A549 (cell line): ENCODE measurements at regions not wholly inside any gene's neighbourhood (a gene's known extent, or its start where the extent isn't known, plus 50 kb on each side); places are given as distances from the start of the nearest gene placed in this dataset.

Source experiments
- ATAC-seq, 2 experiments: fragments of 200-7000 bp in 1 of 2; fragments of >200 bp in 1 of 2; cut with Nextera tagmentation in 1 of 2; cut with Tn5 transposase in 1 of 2; 3 replicates each; pipeline versions ENCODE4 v1.8.0 to v1.9.1; 2018 to 2020; ENCODE audit warnings: mild to moderate bottlenecking in 1 of 2, moderate library complexity in 1 of 2
- CTCF ChIA-PET: fragments of 300-600 bp; sonication (Branson Sonifier 250); formaldehyde crosslinking; extraction: SDS; loops from one replicate; lab custom pipeline; 2021; ENCODE audit warnings: antibody characterized with exemption, inconsistent platforms; lab: Yijun Ruan, JAX
- POLR2A ChIA-PET: fragments of 350-600 bp; formaldehyde crosslinking; extraction: SDS; loops from one replicate; lab custom pipeline; 2021; ENCODE audit warnings: antibody characterized with exemption, inconsistent platforms; lab: Yijun Ruan, JAX
- DNase-seq, 2 experiments: peaks; one replicate each; pipeline versions ENCODE4 v3.0.0 to v3.0.0-alpha.2; 2011 to 2016; ENCODE audit warnings: low read depth in 1 of 2, low spot score in 1 of 2
- FAIRE-seq: peaks from 2 replicates; lab custom pipeline; 2011; peaks lifted over from hg19 to GRCh38; lab: Jason Lieb, UNC
- H3K27ac ChIP-seq, 2 experiments: fragments of >200 bp; sonication (Bioruptor Twin); formaldehyde crosslinking; 3 replicates each; pipeline ENCODE4 v1.5.1; 2016 to 2017
- H3K4me1 ChIP-seq: fragments of >200 bp; sonication (Bioruptor Twin); formaldehyde crosslinking; 3 replicates; pipeline ENCODE4 v1.6.1; 2016
- H3K4me2 ChIP-seq: fragments of >200 bp; sonication (Bioruptor Twin); formaldehyde crosslinking; 3 replicates; pipeline ENCODE4 v1.6.1; 2016
- H3K4me3 ChIP-seq: fragments of >200 bp; sonication (Bioruptor Twin); formaldehyde crosslinking; 3 replicates; pipeline ENCODE4 v1.5.1; 2016
- H3K9me3 ChIP-seq: fragments of >200 bp; sonication (Bioruptor Twin); formaldehyde crosslinking; 3 replicates; pipeline ENCODE4 v1.6.1; 2016
- BCL3 ChIP-seq: fragments of >200 bp; sonication (Bioruptor Twin); formaldehyde crosslinking; IDR thresholded peaks from 3 replicates; pipeline ENCODE4 v1.6.1; 2016
- CBX2 ChIP-seq: fragments of 200-600 bp; sonication (generic); IDR thresholded peaks from 2 replicates; pipeline ENCODE4 v1.6.1; 2016; ENCODE audit warnings: low read depth, mild to moderate bottlenecking, borderline replicate concordance
- CHD2 ChIP-seq: fragments of 150-350 bp; IDR thresholded peaks from 2 replicates; pipeline ENCODE4 v1.6.1; 2014; ENCODE audit warnings: low read length; ENCODE audit not compliant: partially characterized antibody
- CHD4 ChIP-seq: fragments of 200-600 bp; sonication (generic); IDR thresholded peaks from 2 replicates; pipeline ENCODE4 v1.6.1; 2016; ENCODE audit warnings: antibody characterized with exemption, mild to moderate bottlenecking, borderline replicate concordance
- CTCF ChIP-seq: fragments of >200 bp; sonication (Bioruptor Twin); formaldehyde crosslinking; IDR thresholded peaks from 3 replicates; pipeline ENCODE4 v1.5.1; 2016
- EHF ChIP-seq: fragments of 250-450 bp; sonication (Bioruptor Pico); IDR thresholded peaks from 2 replicates; pipeline ENCODE4 v1.5.0; 2020; ENCODE audit warnings: mild to moderate bottlenecking
- EHMT2 ChIP-seq: fragments of 200-600 bp; sonication (generic); IDR thresholded peaks from 2 replicates; pipeline ENCODE4 v1.6.1; 2016; ENCODE audit warnings: antibody characterized with exemption, low read depth, mild to moderate bottlenecking, moderate library complexity
- FOSL2 ChIP-seq, 2 experiments: fragments of 450-650 bp in 1 of 2; fragments of >200 bp in 1 of 2; sonication (Bioruptor Twin) in 1 of 2; formaldehyde crosslinking; IDR thresholded peaks; 2 replicates each; pipeline versions ENCODE4 v1.5.0 to v1.6.1; 2016 to 2020; ENCODE audit warnings: mild to moderate bottlenecking in 1 of 2, moderate library complexity in 1 of 2
- HEYL ChIP-seq: fragments of 250-450 bp; sonication (Bioruptor Pico); IDR thresholded peaks from 2 replicates; pipeline ENCODE4 v1.8.0; 2021; ENCODE audit warnings: mild to moderate bottlenecking, moderate library complexity
- HOXB13 ChIP-seq: fragments of 250-450 bp; sonication (Bioruptor Pico); IDR thresholded peaks from 2 replicates; pipeline ENCODE4 v1.5.0; 2020; ENCODE audit warnings: low read depth, mild to moderate bottlenecking, moderate library complexity
- JUNB ChIP-seq: fragments of >200 bp; sonication (Bioruptor Twin); formaldehyde crosslinking; IDR thresholded peaks from 2 replicates; pipeline ENCODE4 v1.6.1; 2016
- MAFK ChIP-seq: fragments of 450-650 bp; IDR thresholded peaks from 2 replicates; pipeline ENCODE4 v1.6.1; 2014; ENCODE audit not compliant: partially characterized antibody
- MYC ChIP-seq: IDR thresholded peaks from 2 replicates; pipeline ENCODE4 v1.6.1; 2012; ENCODE audit warnings: mild to moderate bottlenecking, inconsistent platforms, low read length, improper control_type of control experiment, borderline replicate concordance
- NFE2L2 ChIP-seq: fragments of 150-350 bp; conservative IDR thresholded peaks from 2 replicates; pipeline ENCODE4 v1.6.1; 2014; ENCODE audit warnings: low read length
- NR3C1 ChIP-seq: fragments of >200 bp; sonication (Bioruptor Twin); formaldehyde crosslinking; IDR thresholded peaks from 3 replicates; pipeline ENCODE4 v1.6.1; 2017
- PHF8 ChIP-seq: fragments of 200-600 bp; sonication (generic); IDR thresholded peaks from 2 replicates; pipeline ENCODE4 v1.6.1; 2016; ENCODE audit warnings: low read depth, mild to moderate bottlenecking, antibody characterized with exemption, moderate library complexity, borderline replicate concordance
- POLR2A ChIP-seq: IDR thresholded peaks from 2 replicates; pipeline ENCODE4 v1.6.1; 2012; ENCODE audit warnings: mild to moderate bottlenecking, low read length
- POLR2AphosphoS2 ChIP-seq: conservative IDR thresholded peaks from 2 replicates; pipeline ENCODE4 v1.6.1; 2012; ENCODE audit warnings: low read length, improper control_type of control experiment, inconsistent platforms
- RCOR1 ChIP-seq: fragments of 150-350 bp; IDR thresholded peaks from 2 replicates; pipeline ENCODE4 v1.6.1; 2014; ENCODE audit warnings: antibody characterized with exemption, low read length, low read depth
- SMC3 ChIP-seq: fragments of >200 bp; sonication (Bioruptor Twin); formaldehyde crosslinking; IDR thresholded peaks from 3 replicates; pipeline ENCODE4 v1.6.1; 2018; ENCODE audit warnings: inconsistent platforms
- TP53 ChIP-seq: fragments of 250-450 bp; sonication (Bioruptor Pico); IDR thresholded peaks from 2 replicates; pipeline ENCODE4 v1.5.0; 2021; ENCODE audit warnings: mild to moderate bottlenecking, moderate library complexity
- ZC3H11A ChIP-seq: fragments of 450-650 bp; IDR thresholded peaks from 2 replicates; pipeline ENCODE4 v1.6.1; 2014; ENCODE audit warnings: antibody characterized with exemption, mild to moderate bottlenecking
- ZFP36 ChIP-seq: fragments of 450-650 bp; IDR thresholded peaks from 2 replicates; pipeline ENCODE4 v1.6.1; 2014; ENCODE audit warnings: borderline replicate concordance; ENCODE audit not compliant: partially characterized antibody
- ZNF302 ChIP-seq: fragments of 250-450 bp; sonication (Bioruptor Pico); IDR thresholded peaks from 2 replicates; pipeline ENCODE4 v1.9.0; 2021; ENCODE audit warnings: inconsistent platforms, mild to moderate bottlenecking, moderate library complexity
- ZSCAN20 ChIP-seq: fragments of 250-450 bp; sonication (Bioruptor Pico); IDR thresholded peaks from 2 replicates; pipeline ENCODE4 v1.8.0; 2022; ENCODE audit warnings: mild to moderate bottlenecking, moderate library complexity
- WGBS: methylation state at CpG from one replicate; pipeline ENCODE4 v1.1.6; 2017; ENCODE audit errors: missing lambda C conversion rate; 5-methylcytosine and 5-hydroxymethylcytosine counted together
- TF ChIP-seq, protein P1 (sequence below): fragments of 200-600 bp; sonication (generic); IDR thresholded peaks from 2 replicates; pipeline ENCODE4 v1.6.1; 2016; ENCODE audit warnings: antibody characterized with exemption, mild to moderate bottlenecking, moderate library complexity
- TF ChIP-seq, protein P2 (sequence below): IDR thresholded peaks from 2 replicates; pipeline ENCODE4 v1.6.1; 2012

DNA sequence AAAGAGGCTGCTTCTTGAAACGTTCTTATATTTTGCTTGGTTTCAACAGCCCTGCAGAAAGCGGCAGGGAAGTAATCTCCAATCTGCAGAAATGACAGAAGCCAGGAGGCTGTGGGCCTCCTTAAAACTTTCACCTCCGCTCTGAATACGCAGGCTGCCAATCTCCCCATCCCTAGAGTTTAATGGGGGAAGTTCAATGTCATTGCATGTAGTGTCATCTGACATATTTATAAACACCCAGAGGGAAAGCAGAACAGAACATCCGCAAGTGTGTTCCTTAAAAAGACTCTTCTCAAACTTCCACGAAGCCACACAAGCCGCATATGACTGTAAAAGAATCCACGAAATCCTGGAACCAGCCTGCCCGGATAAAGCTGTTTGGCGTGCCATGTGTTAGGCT is 148.8 kb upstream of the TBL1X start:
- TF ChIP-seq, protein P1, sequence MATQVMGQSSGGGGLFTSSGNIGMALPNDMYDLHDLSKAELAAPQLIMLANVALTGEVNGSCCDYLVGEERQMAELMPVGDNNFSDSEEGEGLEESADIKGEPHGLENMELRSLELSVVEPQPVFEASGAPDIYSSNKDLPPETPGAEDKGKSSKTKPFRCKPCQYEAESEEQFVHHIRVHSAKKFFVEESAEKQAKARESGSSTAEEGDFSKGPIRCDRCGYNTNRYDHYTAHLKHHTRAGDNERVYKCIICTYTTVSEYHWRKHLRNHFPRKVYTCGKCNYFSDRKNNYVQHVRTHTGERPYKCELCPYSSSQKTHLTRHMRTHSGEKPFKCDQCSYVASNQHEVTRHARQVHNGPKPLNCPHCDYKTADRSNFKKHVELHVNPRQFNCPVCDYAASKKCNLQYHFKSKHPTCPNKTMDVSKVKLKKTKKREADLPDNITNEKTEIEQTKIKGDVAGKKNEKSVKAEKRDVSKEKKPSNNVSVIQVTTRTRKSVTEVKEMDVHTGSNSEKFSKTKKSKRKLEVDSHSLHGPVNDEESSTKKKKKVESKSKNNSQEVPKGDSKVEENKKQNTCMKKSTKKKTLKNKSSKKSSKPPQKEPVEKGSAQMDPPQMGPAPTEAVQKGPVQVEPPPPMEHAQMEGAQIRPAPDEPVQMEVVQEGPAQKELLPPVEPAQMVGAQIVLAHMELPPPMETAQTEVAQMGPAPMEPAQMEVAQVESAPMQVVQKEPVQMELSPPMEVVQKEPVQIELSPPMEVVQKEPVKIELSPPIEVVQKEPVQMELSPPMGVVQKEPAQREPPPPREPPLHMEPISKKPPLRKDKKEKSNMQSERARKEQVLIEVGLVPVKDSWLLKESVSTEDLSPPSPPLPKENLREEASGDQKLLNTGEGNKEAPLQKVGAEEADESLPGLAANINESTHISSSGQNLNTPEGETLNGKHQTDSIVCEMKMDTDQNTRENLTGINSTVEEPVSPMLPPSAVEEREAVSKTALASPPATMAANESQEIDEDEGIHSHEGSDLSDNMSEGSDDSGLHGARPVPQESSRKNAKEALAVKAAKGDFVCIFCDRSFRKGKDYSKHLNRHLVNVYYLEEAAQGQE = no peak
- TF ChIP-seq CBX2 (no peak), PHF8 (no peak), POLR2A (no peak), HEYL (CRISPR knock-in tag) (no peak), ZFP36 (no peak), HOXB13 (CRISPR knock-in tag) (no peak), JUNB (no peak), EHF (CRISPR knock-in tag) (no peak), NR3C1 (no peak), CHD4 (no peak), TP53 (CRISPR knock-in tag) (no peak), RCOR1 (no peak), ZNF302 (no peak), NFE2L2 (no peak), BCL3 (no peak), SMC3 (no peak), ZC3H11A (no peak), CHD2 (no peak)
- TF ChIP-seq, protein P2, sequence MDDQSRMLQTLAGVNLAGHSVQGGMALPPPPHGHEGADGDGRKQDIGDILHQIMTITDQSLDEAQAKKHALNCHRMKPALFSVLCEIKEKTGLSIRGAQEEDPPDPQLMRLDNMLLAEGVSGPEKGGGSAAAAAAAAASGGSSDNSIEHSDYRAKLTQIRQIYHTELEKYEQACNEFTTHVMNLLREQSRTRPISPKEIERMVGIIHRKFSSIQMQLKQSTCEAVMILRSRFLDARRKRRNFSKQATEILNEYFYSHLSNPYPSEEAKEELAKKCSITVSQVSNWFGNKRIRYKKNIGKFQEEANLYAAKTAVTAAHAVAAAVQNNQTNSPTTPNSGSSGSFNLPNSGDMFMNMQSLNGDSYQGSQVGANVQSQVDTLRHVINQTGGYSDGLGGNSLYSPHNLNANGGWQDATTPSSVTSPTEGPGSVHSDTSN = no peak
- no peak overlapping the region for H3K4me3 ChIP-seq
- H3K4me2 ChIP-seq = no peak overlapping the region
- H3K9me3 ChIP-seq = no peaks in the 10 kb centered on the region
- H3K27ac ChIP-seq = no peak overlapping the region
- ChIA-PET CTCF (interaction anchor here (0.8 kb wide), 1 partner anchor 157 kb away, joined by 3 read pairs; no protein-coding TSS in a partner anchor), POLR2A (no interaction called here)
- no peak for FAIRE-seq
- DNase-seq = no peak
- peaks cover 6% of the 10 kb centered on the region; the same call in 2 of the 3 replicates for H3K4me1 ChIP-seq
- 92% methylated on average over 10 of the region's 10 CpGs for WGBS
- no peak; a peak in 1 of 6 replicates for ATAC-seq

GRCh38 chrX:9317176-9317575 is 147.7 kb upstream of the TBL1X start:
- ChIA-PET CTCF (interaction anchor here (0.6 to 1.6 kb wide), 2 partner anchors 59 to 145 kb away, joined by 3 read pairs; no protein-coding TSS in a partner anchor), POLR2A (no interaction called here)
- Histone ChIP-seq H3K27ac (no peak overlapping the region; a peak in 1 of 6 replicates), H3K4me2 (no peak overlapping the region), H3K9me3 (no peaks in the 10 kb centered on the region), H3K4me3 (no peak overlapping the region), H3K4me1 (peaks cover 14% of the 10 kb centered on the region)
- DNase-seq (no peak), FAIRE-seq (no peak), ATAC-seq (no peak)
- no peak for TF ChIP-seq EHMT2
- TF ChIP-seq HOXB13 (CRISPR knock-in tag) = no peak
- TF ChIP-seq MAFK = no peak
- TF ChIP-seq, protein P1 = no peak
- TF ChIP-seq CTCF = no peak
- no peak for TF ChIP-seq FOSL2 (IDR thresholded peaks at IDR 0.05)
- TF ChIP-seq FOSL2 (CRISPR knock-in tag; IDR thresholded peaks at IDR 0.05) = no peak
- TF ChIP-seq POLR2AphosphoS2 = no peak
- TF ChIP-seq MYC = no peak
- TF ChIP-seq ZSCAN20 = no peak
- 67% methylated on average over 7 of the region's 7 CpGs for WGBS
